Lower lobe of right lung (tissue), 2 donors: ENCODE measurements at regions not wholly inside any gene's neighbourhood (a gene's known extent, or its start where the extent isn't known, plus 50 kb on each side); places are given as distances from the start of the nearest gene placed in this dataset.

ENCODE experiments used
- ATAC-seq, 2 donors: fragments of 200-7000 bp; cut with Tn5 transposase; one replicate each; pipeline ENCODE4 v1.9.1; 2020 to 2022; ENCODE audit warnings: mild to moderate bottlenecking in 2 of 2, moderate library complexity in 2 of 2
- DNase-seq: peaks from one replicate; pipeline ENCODE4 v3.0.0-alpha.2; 2020
- H3K27ac ChIP-seq: fragments of 200-600 bp; one replicate; pipeline ENCODE4 v1.8.0; 2022
- H3K27me3 ChIP-seq: fragments of 200-600 bp; one replicate; pipeline ENCODE4 v1.8.0; 2022; ENCODE audit warnings: low read depth
- H3K36me3 ChIP-seq: fragments of 200-600 bp; one replicate; pipeline ENCODE4 v1.8.0; 2022; ENCODE audit warnings: mild to moderate bottlenecking
- H3K4me1 ChIP-seq: fragments of 200-600 bp; one replicate; pipeline ENCODE4 v1.8.0; 2022
- H3K4me3 ChIP-seq: fragments of 200-600 bp; one replicate; pipeline ENCODE4 v1.8.0; 2022; ENCODE audit warnings: mild to moderate bottlenecking
- H3K9me3 ChIP-seq: fragments of 200-600 bp; one replicate; pipeline ENCODE4 v1.8.0; 2022
- CTCF ChIP-seq: fragments of 200-600 bp; IDR thresholded peaks from one replicate; pipeline ENCODE4 v1.8.0; 2022; ENCODE audit warnings: antibody characterized with exemption, mild to moderate bottlenecking
- intact Hi-C: fragments of 100-400 bp; cut with DNase I; formaldehyde crosslinking; loops from one replicate; pipeline ENCODE4 v1.11.0; 2022
- donor health status: DM: no; HTN: yes; CAD: no; lungs with severe emphysema.

- Histone ChIP-seq H3K27ac (no peak overlapping the region), H3K36me3 (no peaks in the 10 kb centered on the region), H3K27me3 (no peaks in the 10 kb centered on the region), H3K4me3 (no peak overlapping the region), H3K4me1 (no peaks in the 10 kb centered on the region), H3K9me3 (no peaks in the 10 kb centered on the region)
- DNase-seq (no peak), ATAC-seq (no peak)
- TF ChIP-seq CTCF: no peak
- intact Hi-C loops: no loop called here
These were observed 150.6 kb upstream of the ROPN1 start for GRCh38 chr3:124142389-124142970.

- no peak for TF ChIP-seq CTCF
- intact Hi-C loops: no loop called here
- Histone ChIP-seq H3K9me3 (no peaks in the 10 kb centered on the region), H3K27me3 (no peaks in the 10 kb centered on the region), H3K27ac (no peak overlapping the region), H3K4me1 (no peaks in the 10 kb centered on the region), H3K36me3 (no peaks in the 10 kb centered on the region), H3K4me3 (no peak overlapping the region)
- no peak for DNase-seq
- ATAC-seq: no peak
These were observed 151.1 kb upstream of the ROPN1 start for GRCh38 chr3:124143047-124143446.

- intact Hi-C loops: no loop called here
These were observed 152.3 kb upstream of the ROPN1 start for GRCh38 chr3:124144035-124144814.

GRCh38 chr3:124147429-124147828 is 155.5 kb upstream of the ROPN1 start:
- TF ChIP-seq CTCF: no peak
- Histone ChIP-seq H3K9me3 (no peaks in the 10 kb centered on the region), H3K4me3 (no peak overlapping the region), H3K27ac (no peak overlapping the region), H3K36me3 (no peaks in the 10 kb centered on the region), H3K4me1 (no peaks in the 10 kb centered on the region), H3K27me3 (no peaks in the 10 kb centered on the region)
- intact Hi-C loops: no loop called here
- ATAC-seq (no peak), DNase-seq (no peak)

More at GRCh38 chr3:124144035-124144814, 152.3 kb upstream of the ROPN1 start:
- Histone ChIP-seq H3K36me3 (no peaks in the 10 kb centered on the region), H3K4me1 (no peaks in the 10 kb centered on the region), H3K27ac (no peak overlapping the region), H3K9me3 (no peaks in the 10 kb centered on the region), H3K4me3 (no peak overlapping the region), H3K27me3 (no peaks in the 10 kb centered on the region)
- ATAC-seq: no peak
- no peak for TF ChIP-seq CTCF
- DNase-seq: no peak

- Histone ChIP-seq H3K4me1 (no peaks in the 10 kb centered on the region), H3K27ac (no peak overlapping the region), H3K4me3 (no peak overlapping the region), H3K27me3 (no peaks in the 10 kb centered on the region), H3K36me3 (no peaks in the 10 kb centered on the region), H3K9me3 (no peaks in the 10 kb centered on the region)
- intact Hi-C loops: no loop called here
- TF ChIP-seq CTCF: no peak
- DNase-seq (no peak), ATAC-seq (no peak)
These were observed 156.0 kb upstream of the ROPN1 start for GRCh38 chr3:124147946-124148345.
